Keratinocyte (primary cell): ENCODE measurements at regions not wholly inside any gene's neighbourhood (a gene's known extent, or its start where the extent isn't known, plus 50 kb on each side); places are given as distances from the start of the nearest gene placed in this dataset.

Experiments
- DNase-seq: peaks from one replicate; pipeline ENCODE4 v3.0.0-alpha.2; 2011; ENCODE audit warnings: low read depth, missing footprints, low spot score
- FAIRE-seq: peaks from 2 replicates; lab custom pipeline; 2011; peaks lifted over from hg19 to GRCh38; lab: Jason Lieb, UNC
- H2AFZ ChIP-seq: 2 replicates; pipeline ENCODE4 v1.6.0; 2012; ENCODE audit warnings: low read length, control low read depth, inconsistent platforms; ENCODE audit not compliant: control insufficient read depth
- H3K27ac ChIP-seq: 2 replicates; pipeline ENCODE4 v1.5.1; 2011; ENCODE audit warnings: low read length; ENCODE audit not compliant: control insufficient read depth, insufficient read depth
- H3K27me3 ChIP-seq: 3 replicates; pipeline ENCODE4 v1.6.0; 2011; ENCODE audit warnings: low read length; ENCODE audit not compliant: control insufficient read depth, insufficient read depth; ENCODE audit errors: extremely low read depth
- H3K36me3 ChIP-seq, 2 experiments: 2 replicates in 1 of 2; 3 replicates in 1 of 2; pipeline ENCODE4 v1.5.1; 2011; ENCODE audit warnings: low read length in 2 of 2, mild to moderate bottlenecking in 1 of 2; ENCODE audit not compliant: control insufficient read depth in 2 of 2, insufficient read depth in 2 of 2; ENCODE audit errors: extremely low read depth in 1 of 2
- H3K4me1 ChIP-seq: 3 replicates; pipeline ENCODE4 v1.5.1; 2011; ENCODE audit warnings: low read length; ENCODE audit not compliant: control insufficient read depth, insufficient read depth; ENCODE audit errors: extremely low read depth
- H3K4me2 ChIP-seq: 3 replicates; pipeline ENCODE4 v1.6.0; 2011; ENCODE audit warnings: low read depth, low read length; ENCODE audit not compliant: control insufficient read depth, insufficient read depth; ENCODE audit errors: extremely low read depth
- H3K4me3 ChIP-seq, 3 experiments: fragments of 200-600 bp in 1 of 3; sonication (generic) in 1 of 3; 2 replicates in 2 of 3; 3 replicates in 1 of 3; pipeline ENCODE4 v1.5.1; 2011 to 2016; ENCODE audit warnings: low read length in 3 of 3, mild to moderate bottlenecking in 3 of 3, control low read depth in 2 of 3, inconsistent platforms in 1 of 3, low read depth in 1 of 3, mixed read lengths in 1 of 3, mixed run types in 1 of 3, moderate library complexity in 1 of 3; ENCODE audit not compliant: control insufficient read depth in 2 of 3, insufficient read depth in 2 of 3; ENCODE audit errors: extremely low read depth in 1 of 3
- H3K79me2 ChIP-seq: 2 replicates; pipeline ENCODE4 v1.6.0; 2012; ENCODE audit warnings: low read length; ENCODE audit not compliant: control insufficient read depth, insufficient read depth
- H3K9ac ChIP-seq: 3 replicates; pipeline ENCODE4 v1.6.0; 2011; ENCODE audit warnings: low read length; ENCODE audit not compliant: control insufficient read depth, insufficient read depth; ENCODE audit errors: extremely low read depth
- H3K9me1 ChIP-seq: 3 replicates; pipeline ENCODE4 v1.6.0; 2011; ENCODE audit warnings: low read length; ENCODE audit not compliant: control insufficient read depth, insufficient read depth; ENCODE audit errors: extremely low read depth
- H3K9me3 ChIP-seq: 2 replicates; pipeline ENCODE4 v1.5.1; 2012; ENCODE audit warnings: low read depth, low read length; ENCODE audit not compliant: control insufficient read depth
- H4K20me1 ChIP-seq: 3 replicates; pipeline ENCODE4 v1.6.0; 2011; ENCODE audit warnings: low read length; ENCODE audit not compliant: control insufficient read depth, insufficient read depth; ENCODE audit errors: extremely low read depth
- CTCF ChIP-seq, 3 experiments: IDR thresholded peaks in 1 of 3; conservative IDR thresholded peaks in 1 of 3; optimal IDR thresholded peaks in 1 of 3; 2 replicates in 2 of 3; 3 replicates in 1 of 3; pipeline versions ENCODE3 to v1.5.1; 2011; ENCODE audit warnings: low read length in 3 of 3, mild to moderate bottlenecking in 3 of 3, moderate library complexity in 2 of 3, control low read depth in 1 of 3, inconsistent platforms in 1 of 3; ENCODE audit not compliant: insufficient read depth in 2 of 3; ENCODE audit errors: extremely low read depth in 1 of 3
- EZH2 ChIP-seq: IDR thresholded peaks from one replicate; pipeline ENCODE4 v1.6.1; 2012; ENCODE audit warnings: inconsistent platforms, mild to moderate bottlenecking, low read length, moderate library complexity
- dilution Hi-C: fragments of 300-500 bp; cut with MboI; formaldehyde crosslinking; loops from one replicate; pipeline ENCODE4 v1.7.0; 2020; ENCODE audit warnings: low sequenced_read_pairs; ENCODE audit not compliant: extremely low pct_ligation_motif_present

- Histone ChIP-seq H2AFZ (no peak overlapping the region), H3K9ac (no peak overlapping the region), H3K4me1 (peaks cover 6% of the 10 kb centered on the region), H4K20me1 (no peaks in the 10 kb centered on the region), H3K27me3 (peaks cover 4% of the 10 kb centered on the region), H3K9me3 (no peaks in the 10 kb centered on the region), H3K79me2 (no peaks in the 10 kb centered on the region), H3K9me1 (no peaks in the 10 kb centered on the region), H3K4me3 (no peak overlapping the region), H3K36me3 (no peaks in the 10 kb centered on the region), H3K4me2 (no peak overlapping the region), H3K27ac (no peak overlapping the region)
- FAIRE-seq (no peak), DNase-seq (no peak)
- TF ChIP-seq EZH2 = no peak
- TF ChIP-seq CTCF (optimal IDR thresholded peaks at IDR 0.05 in 1 of 3, IDR thresholded peaks at IDR 0.05 in 1 of 3, conservative IDR thresholded peaks at IDR 0.05 in 1 of 3; ENCODE audit: extremely low read depth in 1 of 3, insufficient read depth in 2 of 3, low read length in 3 of 3) = no peak
- dilution Hi-C loops = no loop called here
Observed at GRCh38 chr17:79661292-79662041, 50.6 kb upstream of the RBFOX3 start.
